Omental fat pad (tissue), 3 donors: ENCODE measurements at regions not wholly inside any gene's neighbourhood (a gene's known extent, or its start where the extent isn't known, plus 50 kb on each side); places are given as distances from the start of the nearest gene placed in this dataset.

Source experiments
- ATAC-seq: fragments of 150-250 bp; one replicate; pipeline ENCODE4 v1.9.1; 2016; ENCODE audit warnings: mild to moderate bottlenecking, moderate library complexity; ENCODE audit not compliant: low FRiP score
- DNase-seq: peaks from one replicate; pipeline ENCODE4 v3.0.0-alpha.2; 2019; ENCODE audit warnings: low spot score
- CTCF ChIP-seq, 3 donors: fragments of 450-650 bp; IDR thresholded peaks; one replicate each; pipeline ENCODE4 v1.5.1; 2016 to 2017; ENCODE audit warnings: antibody characterized with exemption in 3 of 3, mild to moderate bottlenecking in 3 of 3, moderate library complexity in 2 of 3

DNA sequence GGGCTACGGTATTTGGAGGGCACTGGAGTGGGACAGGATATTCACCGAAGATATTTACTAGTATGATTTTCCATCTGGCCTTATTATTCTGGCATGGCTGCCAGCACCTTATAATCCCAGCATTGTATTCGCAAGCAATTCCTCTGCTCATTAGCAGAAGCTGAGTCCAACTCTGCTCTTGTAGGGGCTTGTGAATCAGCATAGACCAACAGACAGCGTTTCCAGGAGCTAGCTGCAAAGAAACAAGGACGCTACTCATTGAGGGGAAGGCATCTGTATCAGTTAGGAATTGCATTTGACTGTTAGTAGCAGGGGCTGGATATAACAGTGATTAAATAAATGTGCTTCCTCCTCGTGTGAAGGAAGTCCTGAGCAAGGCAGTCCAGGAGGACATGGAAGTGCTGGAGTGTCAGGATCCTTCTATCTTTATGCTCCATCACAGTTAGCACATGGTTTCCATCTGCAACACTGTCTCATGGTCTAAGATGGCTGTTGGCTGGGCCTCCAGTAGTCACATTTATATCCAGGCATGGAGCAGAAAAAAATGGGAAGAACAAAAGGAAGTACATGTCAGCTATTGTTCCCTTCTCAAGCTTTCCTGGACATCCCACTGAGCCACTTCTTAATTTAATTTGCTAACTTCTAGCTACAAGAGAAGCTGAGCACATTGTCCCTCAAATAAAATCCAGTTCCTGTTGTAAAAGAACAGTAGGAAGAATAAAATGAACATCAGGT is 214.1 kb downstream of the C1D start:
- ATAC-seq (no peak), DNase-seq (no peak)

GRCh38 chr2:67851016-67851415 is 211.8 kb downstream of the C1D start:
- TF ChIP-seq CTCF (IDR thresholded peaks at IDR 0.05): no peak
- DNase-seq: no peak
- ATAC-seq: no peak

More for the DNA sequence above, 214.1 kb downstream of the C1D start:
- no peak for TF ChIP-seq CTCF (IDR thresholded peaks at IDR 0.05)

GRCh38 chr2:67851956-67852824 is 210.6 kb downstream of the C1D start:
- no peak for TF ChIP-seq CTCF (IDR thresholded peaks at IDR 0.05)
- DNase-seq (no peak), ATAC-seq (no peak)

DNA sequence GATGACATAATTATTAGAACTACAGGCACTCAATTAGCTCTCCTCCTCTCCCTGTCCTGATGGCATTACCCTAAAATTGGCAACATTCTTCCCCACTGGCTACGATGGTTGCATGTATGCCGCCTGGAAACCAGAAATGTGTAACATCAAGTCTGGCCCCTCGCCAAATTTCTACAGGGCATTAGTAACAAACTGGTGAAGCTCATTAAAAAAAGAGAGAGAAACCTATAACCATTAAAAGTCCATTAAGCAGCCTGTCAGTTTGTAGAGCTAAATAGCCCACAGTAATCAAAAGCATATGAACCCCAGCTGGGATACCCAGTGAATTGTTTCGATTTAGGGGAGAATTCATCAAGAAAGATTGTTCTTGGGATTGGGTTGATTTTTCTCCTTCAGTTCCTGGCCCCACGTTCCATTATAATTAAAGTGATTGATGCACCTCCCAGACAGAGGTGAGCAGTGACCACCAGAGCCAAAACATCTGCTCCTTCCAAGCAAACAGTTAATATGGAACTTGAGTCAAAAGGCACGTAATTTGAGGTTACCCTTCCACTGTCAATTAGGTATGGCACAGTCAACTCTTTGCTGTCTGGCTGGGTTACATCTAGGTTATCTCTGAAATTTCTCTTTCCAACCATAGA is 208.6 kb downstream of the C1D start:
- DNase-seq (no peak), ATAC-seq (no peak)
- TF ChIP-seq CTCF (IDR thresholded peaks at IDR 0.05): no peak

- DNase-seq (no peak), ATAC-seq (no peak)
- no peak for TF ChIP-seq CTCF (IDR thresholded peaks at IDR 0.05)
Observed at GRCh38 chr2:67854798-67855197, 208.0 kb downstream of the C1D start.

DNA sequence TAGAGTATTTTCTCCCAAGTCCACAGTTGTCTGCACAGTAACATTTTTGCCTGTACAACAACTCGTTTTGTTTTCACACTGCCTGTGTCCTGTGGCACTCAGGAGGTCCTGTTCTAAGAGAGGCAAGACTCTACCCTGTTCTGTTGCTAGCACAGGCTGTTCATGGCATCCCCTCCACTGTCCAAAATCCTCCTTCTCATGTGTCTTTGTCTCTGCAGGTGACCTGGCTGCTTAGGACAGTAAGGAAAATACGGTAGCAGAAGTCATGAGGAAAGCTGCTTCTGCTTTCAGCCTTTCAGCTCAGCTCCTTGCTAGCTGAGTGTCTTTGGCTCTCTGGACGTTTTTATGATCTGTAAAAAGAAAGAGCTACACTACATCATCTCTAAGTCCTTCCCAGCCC is 205.9 kb downstream of the C1D start:
- ATAC-seq: no peak
- TF ChIP-seq CTCF (IDR thresholded peaks at IDR 0.05): no peak
- DNase-seq: no peak
